ENCODE measurements at regions not wholly inside any gene's neighbourhood (a gene's known extent, or its start where the extent isn't known, plus 50 kb on each side); places are given as distances from the start of the nearest gene placed in this dataset.

GRCh38 chr13:79003989-79004898, 345.3 kb upstream of the OBI1 start:
- Mint-ChIP-seq H3K4me3 (no peak overlapping the region), H3K27me3 (ENCODE audit: low read depth in 3 of 3) (peaks cover 0 to 3% (median 2%) of the 10 kb centered on the region in 3 donors), H3K4me1 (no peaks in the 10 kb centered on the region), H3K27ac (peak overlapping the region in 1 of 7 donors; percentile 19), H3K9me3 (peaks cover 0 to 2% (median 0%) of the 10 kb centered on the region in 7 donors), H3K36me3 (no peaks in the 10 kb centered on the region)
- TF ChIP-seq, protein P1, sequence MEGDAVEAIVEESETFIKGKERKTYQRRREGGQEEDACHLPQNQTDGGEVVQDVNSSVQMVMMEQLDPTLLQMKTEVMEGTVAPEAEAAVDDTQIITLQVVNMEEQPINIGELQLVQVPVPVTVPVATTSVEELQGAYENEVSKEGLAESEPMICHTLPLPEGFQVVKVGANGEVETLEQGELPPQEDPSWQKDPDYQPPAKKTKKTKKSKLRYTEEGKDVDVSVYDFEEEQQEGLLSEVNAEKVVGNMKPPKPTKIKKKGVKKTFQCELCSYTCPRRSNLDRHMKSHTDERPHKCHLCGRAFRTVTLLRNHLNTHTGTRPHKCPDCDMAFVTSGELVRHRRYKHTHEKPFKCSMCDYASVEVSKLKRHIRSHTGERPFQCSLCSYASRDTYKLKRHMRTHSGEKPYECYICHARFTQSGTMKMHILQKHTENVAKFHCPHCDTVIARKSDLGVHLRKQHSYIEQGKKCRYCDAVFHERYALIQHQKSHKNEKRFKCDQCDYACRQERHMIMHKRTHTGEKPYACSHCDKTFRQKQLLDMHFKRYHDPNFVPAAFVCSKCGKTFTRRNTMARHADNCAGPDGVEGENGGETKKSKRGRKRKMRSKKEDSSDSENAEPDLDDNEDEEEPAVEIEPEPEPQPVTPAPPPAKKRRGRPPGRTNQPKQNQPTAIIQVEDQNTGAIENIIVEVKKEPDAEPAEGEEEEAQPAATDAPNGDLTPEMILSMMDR (IDR thresholded peaks at IDR 0.05), result no peak
- no peak overlapping the region for H3K9ac ChIP-seq (ENCODE audit: insufficient read depth, low read length, poor library complexity, severe bottlenecking)
- no peak overlapping the region for H2AFZ ChIP-seq (ENCODE audit: insufficient read depth, low read depth, low read length, poor library complexity, severe bottlenecking)
- H3K27me3 ChIP-seq (ENCODE audit: control insufficient read depth in 2 of 2, insufficient read depth in 2 of 2, low read length in 2 of 2), result no peaks in the 10 kb centered on the region
- H3K4me3 ChIP-seq (replicated peaks in 1 of 3; ENCODE audit: low read depth in 2 of 3, low read length in 3 of 3), result no peak overlapping the region
- intact Hi-C loops (cut with micrococcal nuclease), result no loop called here
- no peaks in the 10 kb centered on the region for H3K79me2 ChIP-seq (ENCODE audit: insufficient read depth, low read length)
- H3K27ac ChIP-seq (ENCODE audit: low read depth in 1 of 2, low read length in 2 of 2), result no peak overlapping the region
- no peak overlapping the region for H3K4me2 ChIP-seq (replicated peaks; ENCODE audit: extremely low read depth, low read length, poor library complexity, severe bottlenecking)
- WGBS (ENCODE audit: insufficient coverage), result 83% methylated on average over 2 of the region's 7 CpGs
- no peaks in the 10 kb centered on the region for H3K9me3 ChIP-seq (replicated peaks in 1 of 2; ENCODE audit: control insufficient read depth in 1 of 2, insufficient read depth in 1 of 2, low read length in 2 of 2)
- H3K4me1 ChIP-seq (ENCODE audit: control insufficient read depth in 1 of 2, insufficient read depth in 2 of 2, low read length in 2 of 2), result no peaks in the 10 kb centered on the region
- H4K20me1 ChIP-seq (ENCODE audit: insufficient read depth, low read length), result no peaks in the 10 kb centered on the region
- H3K36me3 ChIP-seq (replicated peaks in 1 of 2; ENCODE audit: control insufficient read depth in 1 of 2, insufficient read depth in 2 of 2, low read length in 2 of 2), result no peaks in the 10 kb centered on the region
- DNase-seq, result no peak

DNA sequence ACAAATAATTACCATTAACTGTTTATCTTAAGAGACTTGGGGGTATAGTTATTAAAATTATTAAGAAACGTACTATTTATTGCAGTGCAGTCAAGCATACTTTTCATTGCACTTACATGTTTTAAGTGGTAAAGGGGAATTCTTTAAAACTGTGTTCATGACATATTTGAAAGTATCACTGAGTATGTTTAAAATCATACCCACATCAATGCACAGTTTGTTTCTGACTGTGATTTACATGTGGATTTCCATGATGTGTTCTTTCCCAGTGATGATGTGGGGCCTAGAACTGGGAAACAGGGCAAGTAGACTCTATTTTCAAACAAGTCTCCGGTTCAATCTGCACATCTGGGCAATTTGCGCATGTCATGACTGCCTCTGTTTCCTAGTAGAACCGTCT, 340.5 kb upstream of the OBI1 start:
- no peaks in the 10 kb centered on the region for H3K79me2 ChIP-seq (ENCODE audit: insufficient read depth, low read length)
- 100% methylated on average over 3 of the region's 4 CpGs for WGBS (ENCODE audit: insufficient coverage)
- intact Hi-C loops (cut with micrococcal nuclease), result no loop called here
- TF ChIP-seq, protein P1 (IDR thresholded peaks at IDR 0.05), result no peak
- H3K9ac ChIP-seq (ENCODE audit: insufficient read depth, low read length, poor library complexity, severe bottlenecking), result no peak overlapping the region
- Mint-ChIP-seq H3K4me3 (no peak overlapping the region), H3K4me1 (peaks cover 5% of the 10 kb centered on the region), H3K36me3 (no peaks in the 10 kb centered on the region), H3K27ac (no peak overlapping the region), H3K27me3 (ENCODE audit: low read depth in 3 of 3) (peaks cover 0 to 3% (median 2%) of the 10 kb centered on the region in 3 donors), H3K9me3 (no peaks in the 10 kb centered on the region)
- no peak overlapping the region for H2AFZ ChIP-seq (ENCODE audit: insufficient read depth, low read depth, low read length, poor library complexity, severe bottlenecking)
- H3K4me1 ChIP-seq (ENCODE audit: control insufficient read depth in 1 of 2, insufficient read depth in 2 of 2, low read length in 2 of 2), result no peaks in the 10 kb centered on the region
- no peak for DNase-seq
- H3K27ac ChIP-seq (ENCODE audit: low read depth in 1 of 2, low read length in 2 of 2), result no peak overlapping the region
- no peaks in the 10 kb centered on the region for H3K36me3 ChIP-seq (replicated peaks in 1 of 2; ENCODE audit: control insufficient read depth in 1 of 2, insufficient read depth in 2 of 2, low read length in 2 of 2)
- H3K9me3 ChIP-seq (replicated peaks in 1 of 2; ENCODE audit: control insufficient read depth in 1 of 2, insufficient read depth in 1 of 2, low read length in 2 of 2), result no peaks in the 10 kb centered on the region
- no peak overlapping the region for H3K4me2 ChIP-seq (replicated peaks; ENCODE audit: extremely low read depth, low read length, poor library complexity, severe bottlenecking)
- no peak overlapping the region for H3K4me3 ChIP-seq (replicated peaks in 1 of 3; ENCODE audit: low read depth in 2 of 3, low read length in 3 of 3)
- no peaks in the 10 kb centered on the region for H3K27me3 ChIP-seq (ENCODE audit: control insufficient read depth in 2 of 2, insufficient read depth in 2 of 2, low read length in 2 of 2)
- no peaks in the 10 kb centered on the region for H4K20me1 ChIP-seq (ENCODE audit: insufficient read depth, low read length)

Data from CD14-positive monocyte (primary cell).